ENCODE measurements at regions not wholly inside any gene's neighbourhood (a gene's known extent, or its start where the extent isn't known, plus 50 kb on each side); places are given as distances from the start of the nearest gene placed in this dataset.

GRCh38 chr4:95660719-95661118 is 111.9 kb upstream of the UNC5C start:
- DNase-seq (ENCODE audit: low spot score): no peak

- DNase-seq (ENCODE audit: low spot score): no peak
Measured at GRCh38 chr4:95651891-95652290, 103.1 kb upstream of the UNC5C start.

GRCh38 chr4:95644417-95644816 is 95.6 kb upstream of the UNC5C start:
- DNase-seq (ENCODE audit: low spot score): no peak

- no peak for DNase-seq (ENCODE audit: low spot score)
Measured at GRCh38 chr4:95643627-95644026, 94.9 kb upstream of the UNC5C start.

- no peak for DNase-seq (ENCODE audit: low spot score)
Measured at GRCh38 chr4:95641571-95641970, 92.8 kb upstream of the UNC5C start.

GRCh38 chr4:95640311-95640710 is 91.5 kb upstream of the UNC5C start:
- DNase-seq (ENCODE audit: low spot score): no peak

- no peak for DNase-seq (ENCODE audit: low spot score)
Measured at GRCh38 chr4:95638920-95639501, 90.2 kb upstream of the UNC5C start.

GRCh38 chr4:95637043-95637600 is 88.3 kb upstream of the UNC5C start:
- DNase-seq (ENCODE audit: low spot score): peak; percentile 7

- no peak for DNase-seq (ENCODE audit: low spot score)
Measured at GRCh38 chr4:95636061-95636460, 87.3 kb upstream of the UNC5C start.

GRCh38 chr4:95627709-95628108 is 78.9 kb upstream of the UNC5C start:
- no peak for DNase-seq (ENCODE audit: low spot score)

- DNase-seq (ENCODE audit: low spot score): no peak
Measured at GRCh38 chr4:95627024-95627605, 78.3 kb upstream of the UNC5C start.

- DNase-seq (ENCODE audit: low spot score): no peak
Measured at GRCh38 chr4:95625020-95625419, 76.2 kb upstream of the UNC5C start.

GRCh38 chr4:95619525-95620443 is 71.0 kb upstream of the UNC5C start:
- DNase-seq (ENCODE audit: low spot score): no peak

- DNase-seq (ENCODE audit: low spot score): no peak
Measured at GRCh38 chr4:95614684-95615205, 66.0 kb upstream of the UNC5C start.

GRCh38 chr4:95610061-95610569 is 61.3 kb upstream of the UNC5C start:
- no peak for DNase-seq (ENCODE audit: low spot score)

- DNase-seq (ENCODE audit: low spot score): no peak
Measured at GRCh38 chr4:95606739-95607138, 58.0 kb upstream of the UNC5C start.

GRCh38 chr4:95603393-95603792 is 54.6 kb upstream of the UNC5C start:
- no peak for DNase-seq (ENCODE audit: low spot score)

- DNase-seq (ENCODE audit: low spot score): no peak
Measured at GRCh38 chr4:95602872-95603271, 54.1 kb upstream of the UNC5C start.

GRCh38 chr4:95601356-95601755 is 52.6 kb upstream of the UNC5C start:
- DNase-seq (ENCODE audit: low spot score): no peak

- DNase-seq (ENCODE audit: low spot score): no peak
Measured at GRCh38 chr4:95599777-95600400, 51.1 kb upstream of the UNC5C start.
